ENCODE measurements at regions not wholly inside any gene's neighbourhood (a gene's known extent, or its start where the extent isn't known, plus 50 kb on each side); places are given as distances from the start of the nearest gene placed in this dataset.

DNA sequence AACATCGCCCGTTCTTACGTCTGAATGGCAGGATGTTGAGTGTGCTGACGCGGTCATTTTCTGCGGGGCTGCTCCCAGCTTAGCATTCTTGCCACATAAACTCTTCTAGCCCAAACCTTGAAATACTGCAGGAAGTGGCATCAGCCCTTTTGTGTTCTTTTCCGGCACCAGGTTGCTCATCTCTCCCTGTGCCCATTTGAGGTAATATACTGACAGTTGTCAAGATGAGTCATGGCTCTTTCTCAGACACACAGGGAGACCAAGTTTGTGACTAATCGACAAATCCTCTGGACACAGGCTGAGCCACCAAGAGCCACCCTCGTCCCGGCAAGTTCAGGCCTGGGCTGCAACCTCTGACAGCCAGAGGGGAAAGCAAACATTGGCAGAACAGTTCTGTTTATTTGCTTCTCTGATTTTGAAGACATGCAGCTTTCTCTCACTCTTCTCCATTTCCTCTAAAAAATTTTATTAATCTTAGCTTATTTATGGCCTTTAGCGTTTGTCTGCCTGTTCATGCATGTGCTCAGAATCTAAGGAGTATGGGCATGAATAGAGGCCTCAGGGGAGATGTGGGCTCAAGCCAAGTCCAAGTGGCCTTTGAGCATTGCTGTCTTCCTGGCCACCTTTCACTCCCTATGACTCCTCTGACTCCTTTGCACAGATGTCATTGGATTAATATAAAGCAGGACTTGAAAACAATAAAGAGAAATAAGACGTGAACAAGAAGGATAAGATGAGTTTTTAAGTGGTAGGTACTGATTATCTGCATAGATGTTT lies 328.2 kb upstream of the JAG1 start:
- DNase-seq: no peak

DNA sequence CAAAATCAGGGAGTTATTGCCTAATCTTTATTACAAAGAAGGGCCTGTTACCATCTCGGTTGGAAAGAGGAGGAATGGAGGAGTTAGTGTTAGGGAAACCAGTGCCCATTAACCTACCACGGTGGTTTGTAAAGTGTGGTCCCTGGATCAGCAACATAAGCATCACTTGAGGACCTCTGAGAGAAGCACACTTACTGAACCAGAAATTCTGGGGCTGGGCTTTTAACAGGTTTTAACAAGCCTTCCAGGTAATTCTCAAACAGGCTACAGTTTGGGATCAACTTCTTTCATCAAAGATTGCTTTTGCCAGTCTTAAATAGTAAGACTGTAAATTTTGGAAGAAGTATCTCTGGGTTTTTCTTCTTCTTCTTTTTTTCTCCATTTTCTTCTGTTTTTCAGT lies 329.5 kb upstream of the JAG1 start:
- no peak for DNase-seq

- DNase-seq: no peak
These were observed 334.7 kb upstream of the JAG1 start for GRCh38 chr20:11008444-11009033.

GRCh38 chr20:11011653-11012052 lies 337.9 kb upstream of the JAG1 start:
- DNase-seq: no peak

DNA sequence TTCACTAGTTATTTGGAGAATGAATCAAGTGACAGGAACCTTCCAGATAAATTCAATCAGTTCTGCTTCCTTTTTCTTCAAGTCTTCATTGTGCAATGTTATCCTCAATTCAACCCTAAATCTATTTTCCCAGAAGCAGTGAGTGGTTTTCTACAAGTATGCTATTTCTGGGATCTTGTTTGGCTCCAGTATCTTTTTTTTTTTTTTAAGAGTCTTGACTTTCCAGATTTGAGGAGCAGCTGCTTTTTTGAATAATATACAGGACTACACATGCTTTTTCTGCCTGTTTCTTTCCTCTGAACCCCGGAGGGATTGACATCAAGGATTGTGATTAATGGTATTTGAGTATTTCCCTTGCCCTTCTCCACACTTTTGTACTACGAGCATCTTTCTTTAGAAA lies 339.2 kb upstream of the JAG1 start:
- DNase-seq: no peak

- no peak for DNase-seq
These were observed 340.0 kb upstream of the JAG1 start for GRCh38 chr20:11013801-11014200.

- no peak for DNase-seq
These were observed 341.6 kb upstream of the JAG1 start for GRCh38 chr20:11015440-11015839.

DNA sequence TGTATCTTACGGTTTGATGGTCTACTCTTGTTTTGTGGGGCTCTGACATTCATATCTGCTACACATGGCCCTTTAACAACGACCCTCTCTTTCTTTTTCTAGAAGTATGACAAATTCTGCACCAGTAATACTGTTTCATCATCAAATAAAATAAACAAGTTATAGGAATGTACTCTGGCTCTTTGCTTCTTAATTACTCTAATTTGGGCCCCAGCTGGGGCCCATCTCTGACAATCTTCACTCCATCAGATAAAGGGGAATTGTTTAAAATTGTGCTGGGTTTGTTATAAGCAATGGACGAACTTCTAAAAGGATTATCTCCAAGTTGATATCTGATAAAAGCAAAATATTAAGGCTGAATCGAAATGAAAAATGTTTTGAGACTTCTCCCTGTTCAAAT lies 343.6 kb upstream of the JAG1 start:
- no peak for DNase-seq

- no peak for DNase-seq
These were observed 344.9 kb upstream of the JAG1 start for GRCh38 chr20:11018668-11019170.

GRCh38 chr20:11020712-11021111 lies 346.9 kb upstream of the JAG1 start:
- DNase-seq: no peak

DNA sequence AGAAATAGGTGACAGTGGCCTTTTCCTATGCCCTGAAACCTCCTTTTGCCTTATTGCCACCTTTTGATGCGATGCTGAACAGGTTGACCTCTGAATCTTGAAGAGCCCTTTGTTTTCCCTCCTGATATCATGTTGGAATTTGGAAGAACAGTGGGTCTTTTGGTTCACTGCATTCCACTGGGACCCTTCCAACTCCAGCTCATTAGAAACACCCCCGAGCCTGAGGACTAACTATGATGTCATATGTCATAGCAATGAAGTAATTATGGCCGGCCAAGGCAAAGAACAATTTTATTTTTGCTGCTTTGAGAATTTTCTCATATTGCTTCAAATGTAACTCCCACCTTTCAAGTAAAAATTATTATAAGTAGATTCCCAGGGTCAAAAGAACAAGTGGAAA lies 353.4 kb upstream of the JAG1 start:
- no peak for DNase-seq

DNA sequence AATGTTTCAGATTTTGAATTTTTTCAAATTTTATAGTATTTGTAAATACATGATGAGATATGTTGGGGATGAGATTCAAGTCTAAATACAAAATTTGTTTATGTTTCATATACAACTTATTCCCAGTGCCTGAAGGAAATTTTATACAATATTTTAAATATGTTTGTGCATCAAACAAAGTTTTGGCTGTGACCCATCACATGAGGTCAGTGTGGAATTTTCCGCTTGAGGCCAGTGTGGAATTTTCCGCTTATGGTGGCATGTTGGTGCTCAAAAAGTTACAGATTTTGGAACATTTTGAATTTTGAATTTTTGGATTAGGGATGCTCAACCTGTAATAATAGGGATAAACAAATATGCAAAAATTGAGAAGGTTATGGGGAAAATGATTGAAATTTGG lies 356.6 kb upstream of the JAG1 start:
- no peak for DNase-seq

GRCh38 chr20:11031300-11031699 lies 357.5 kb upstream of the JAG1 start:
- DNase-seq: no peak

- DNase-seq: no peak
These were observed 358.8 kb upstream of the JAG1 start for GRCh38 chr20:11032611-11033010.

DNA sequence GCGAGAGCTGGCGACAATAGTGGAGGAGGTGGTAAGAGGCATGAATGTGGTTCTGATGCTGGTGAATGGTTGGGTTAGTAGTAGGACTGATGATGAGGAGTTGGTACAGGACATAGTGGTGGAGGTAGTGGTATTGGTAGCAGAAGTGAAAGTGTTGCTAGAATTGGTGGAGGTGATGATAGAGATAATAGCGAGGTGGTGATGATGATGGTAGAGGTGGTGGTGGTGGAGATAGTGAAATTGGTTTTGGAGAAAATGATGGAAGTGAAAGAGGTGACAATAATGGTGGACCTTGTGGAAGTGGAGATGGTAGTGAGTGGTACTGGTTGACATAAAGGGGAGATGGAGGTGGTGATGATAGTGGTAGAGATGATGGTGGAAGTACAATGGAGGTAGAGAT lies 360.2 kb upstream of the JAG1 start:
- no peak for DNase-seq

GRCh38 chr20:11035211-11035610 lies 361.4 kb upstream of the JAG1 start:
- no peak for DNase-seq

GRCh38 chr20:11041396-11041795 lies 367.6 kb upstream of the JAG1 start:
- DNase-seq: no peak

GRCh38 chr20:11043001-11043400 lies 369.2 kb upstream of the JAG1 start:
- no peak for DNase-seq

- DNase-seq: no peak
These were observed 370.8 kb upstream of the JAG1 start for GRCh38 chr20:11044561-11044960.

- DNase-seq: no peak
These were observed 371.8 kb upstream of the JAG1 start for GRCh38 chr20:11045412-11046175.

GRCh38 chr20:11047559-11047958 lies 373.8 kb upstream of the JAG1 start:
- DNase-seq: no peak

DNA sequence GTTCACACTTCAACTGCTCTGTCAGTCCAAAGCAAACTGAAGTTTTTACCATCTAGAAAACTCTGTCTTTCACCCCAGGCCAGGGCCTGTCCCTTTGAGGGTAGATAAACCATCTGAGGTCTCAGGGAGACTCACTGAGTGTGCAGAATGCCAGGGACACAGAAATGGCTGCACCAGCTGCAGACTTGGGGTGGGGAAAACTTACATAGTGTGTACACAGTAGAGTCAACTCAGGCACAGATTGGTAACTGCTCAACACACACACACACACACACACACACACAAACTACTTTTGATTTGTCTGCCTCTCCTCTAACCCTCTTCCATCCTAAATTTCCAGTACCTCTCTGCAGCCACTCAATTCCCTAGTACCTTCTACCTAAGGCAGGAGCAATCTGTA lies 374.9 kb upstream of the JAG1 start:
- DNase-seq: no peak

DNA sequence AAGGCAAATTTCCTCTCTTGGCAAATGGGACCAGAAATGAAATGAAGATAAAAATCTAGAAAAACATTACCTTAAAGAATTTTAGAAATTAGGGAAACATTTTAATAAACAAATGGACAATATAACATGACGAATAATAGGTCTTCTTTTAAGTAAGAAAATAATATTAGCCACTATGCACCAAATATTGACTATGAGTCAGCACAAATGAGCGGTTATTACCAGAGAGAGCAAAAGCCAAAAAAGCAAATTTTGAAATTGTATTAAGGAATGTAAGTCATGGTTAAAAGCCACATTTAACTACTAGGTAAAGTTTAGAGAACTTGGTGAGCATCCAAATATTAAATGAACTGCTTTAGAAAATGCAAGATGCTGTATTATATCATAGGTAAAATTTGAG lies 376.6 kb upstream of the JAG1 start:
- DNase-seq: no peak

DNA sequence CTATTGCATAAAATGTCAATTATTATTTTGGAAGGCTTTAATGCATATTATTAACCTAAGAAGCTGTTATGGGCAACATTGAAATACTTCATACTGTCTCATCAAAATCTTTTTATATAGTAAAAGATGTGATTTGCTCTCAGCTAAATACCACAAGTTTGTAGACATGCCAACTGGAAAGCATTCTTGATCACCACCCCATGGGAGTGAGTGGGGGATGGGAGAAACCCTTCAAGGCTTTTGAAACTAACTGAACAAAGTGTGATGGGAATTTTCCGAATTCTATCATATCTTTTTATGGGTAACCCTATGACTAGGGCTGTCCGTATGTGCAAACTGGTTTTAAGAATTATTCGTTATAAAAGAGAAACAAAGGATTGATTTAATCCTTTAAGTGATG lies 377.3 kb upstream of the JAG1 start:
- no peak for DNase-seq
